HepG2 (cell line): ENCODE measurements at regions not wholly inside any gene's neighbourhood (a gene's known extent, or its start where the extent isn't known, plus 50 kb on each side); places are given as distances from the start of the nearest gene placed in this dataset.

ENCODE experiments used
- ATAC-seq: fragments of 200-7000 bp; cut with Tn5 transposase; 3 replicates; pipeline ENCODE4 v1.9.1; 2020; ENCODE audit warnings: mild to moderate bottlenecking, moderate library complexity
- BruUV-seq: library from RNA; stranded (reverse); fragments of 400-500 nt; replicated peaks from 2 replicates; lab custom pipeline; 2021; lab: Mats Ljungman, UMichigan
- CTCF ChIA-PET: fragments of 300-600 bp; formaldehyde crosslinking; extraction: SDS; loops from one replicate; lab custom pipeline; 2021; ENCODE audit warnings: low total read pairs, inconsistent platforms, low intra/inter-chr PET ratio; lab: Yijun Ruan, JAX
- POLR2A ChIA-PET: fragments of 350-600 bp; sonication (Branson Sonifier 250); formaldehyde crosslinking; loops from one replicate; lab custom pipeline; 2020; ENCODE audit warnings: antibody characterized with exemption, inconsistent platforms; lab: Yijun Ruan, JAX
- DNase-seq: peaks from one replicate; pipeline ENCODE4 v3.0.0-alpha.2; 2015; ENCODE audit warnings: low spot score
- FAIRE-seq: peaks from 3 replicates; lab custom pipeline; 2011; peaks lifted over from hg19 to GRCh38; lab: Jason Lieb, UNC
- H2AFZ ChIP-seq: one replicate; pipeline ENCODE4 v1.6.1; 2011; ENCODE audit warnings: low read length, inconsistent platforms
- H3K27ac ChIP-seq: fragments of 300-600 bp; 3 replicates; pipeline ENCODE4 v1.8.0; 2011; ENCODE audit warnings: mixed run types, mild to moderate bottlenecking, mixed read lengths, low read length, inconsistent platforms; ENCODE audit not compliant: insufficient read depth; ENCODE audit errors: extremely low read length
- H3K27me3 ChIP-seq, 2 experiments: fragments of 200-600 bp in 1 of 2; 2 replicates in 1 of 2; 3 replicates in 1 of 2; pipeline versions ENCODE4 v1.6.0 to v1.8.0; 2011; ENCODE audit warnings: low read length in 2 of 2, mild to moderate bottlenecking in 2 of 2, moderate library complexity in 2 of 2, inconsistent platforms in 1 of 2; ENCODE audit not compliant: insufficient read depth in 2 of 2, control insufficient read depth in 1 of 2
- H3K36me3 ChIP-seq, 2 experiments: fragments of 200-600 bp in 1 of 2; replicated peaks in 1 of 2; 2 replicates in 1 of 2; 3 replicates in 1 of 2; pipeline versions ENCODE4 v1.5.1 to v1.8.0; 2011; ENCODE audit warnings: low read length in 2 of 2, inconsistent platforms in 1 of 2; ENCODE audit not compliant: insufficient read depth in 2 of 2, control insufficient read depth in 1 of 2
- H3K4me1 ChIP-seq: 2 replicates; pipeline ENCODE4 v1.5.1; 2012; ENCODE audit warnings: low read length, inconsistent platforms; ENCODE audit not compliant: insufficient read depth
- H3K4me2 ChIP-seq: 2 replicates; pipeline ENCODE4 v1.6.0; 2011; ENCODE audit warnings: low read depth, low read length, inconsistent platforms
- H3K4me3 ChIP-seq, 3 experiments: fragments of 200-600 bp in 1 of 3; sonication (generic), shearing (Covaris generic) in 1 of 3; replicated peaks in 1 of 3; 2 replicates each; pipeline ENCODE4 v1.5.1; 2011 to 2016; ENCODE audit warnings: low read length in 3 of 3, inconsistent platforms in 2 of 3, low read depth in 2 of 3, mild to moderate bottlenecking in 2 of 3, control low read depth in 1 of 3, mixed read lengths in 1 of 3; ENCODE audit not compliant: insufficient read depth in 1 of 3
- H3K79me2 ChIP-seq: one replicate; pipeline ENCODE4 v1.6.1; 2011; ENCODE audit warnings: low read length, inconsistent platforms; ENCODE audit not compliant: insufficient read depth
- H3K9ac ChIP-seq: 2 replicates; pipeline ENCODE4 v1.6.0; 2011; ENCODE audit warnings: mild to moderate bottlenecking, low read depth, low read length, inconsistent platforms; ENCODE audit not compliant: insufficient read depth
- H3K9me3 ChIP-seq: 2 replicates; pipeline ENCODE4 v1.5.1; 2012; ENCODE audit warnings: mild to moderate bottlenecking, low read length
- H4K20me1 ChIP-seq: 2 replicates; pipeline ENCODE4 v1.6.0; 2011; ENCODE audit warnings: inconsistent platforms, mild to moderate bottlenecking, low read length, moderate library complexity; ENCODE audit not compliant: insufficient read depth
- BHLHE40 ChIP-seq: IDR thresholded peaks from 2 replicates; pipeline ENCODE4 v1.6.1; 2011; ENCODE audit warnings: low read length, improper control_type of control experiment
- JDP2 ChIP-seq: sonication (generic); formaldehyde crosslinking; IDR thresholded peaks from 2 replicates; pipeline ENCODE4 v1.8.1; 2022; ENCODE audit warnings: missing genetic modification reagents, borderline replicate concordance
- KLF12 ChIP-seq: sonication (generic); formaldehyde crosslinking; IDR thresholded peaks from 2 replicates; pipeline ENCODE4 v1.4.0; 2020; ENCODE audit warnings: missing genetic modification reagents, borderline replicate concordance
- MAFK ChIP-seq, 2 experiments: IDR thresholded peaks in 1 of 2; conservative IDR thresholded peaks in 1 of 2; 2 replicates each; pipeline ENCODE4 v1.6.1; 2011; ENCODE audit warnings: improper control_type of control experiment in 2 of 2, low read length in 2 of 2
- POLR2G ChIP-seq: fragments of 200-400 bp; formaldehyde crosslinking; IDR thresholded peaks from 2 replicates; pipeline ENCODE4 v1.6.1; 2018; ENCODE audit warnings: mild to moderate bottlenecking, low read depth, low read length, moderate library complexity
- SALL2 ChIP-seq: sonication (generic); formaldehyde crosslinking; IDR thresholded peaks from 2 replicates; pipeline ENCODE4 v1.8.1; 2023; ENCODE audit warnings: mild to moderate bottlenecking, missing genetic modification reagents, inconsistent platforms
- WGBS: methylation state at CpG from one replicate; pipeline ENCODE4 v1.1.6; 2017; ENCODE audit warnings: low lambda C conversion rate; 5-methylcytosine and 5-hydroxymethylcytosine counted together
- in situ Hi-C: cut with HindIII; loops from 2 replicates; pipeline ENCODE4 v1.10.0; 2017; ENCODE audit warnings: low pct_unique_long_range_greater_than_20kb; ENCODE audit not compliant: extremely low pct_ligation_motif_present
- intact Hi-C: fragments of 100-400 bp; cut with micrococcal nuclease; formaldehyde crosslinking; loops from one replicate; pipeline ENCODE4 v1.10.0; 2022; ENCODE audit not compliant: unreplicated experiment

- H2AFZ ChIP-seq = no peak overlapping the region
- no peaks in the 10 kb centered on the region for H3K4me1 ChIP-seq
- no peaks in the 10 kb centered on the region for H3K36me3 ChIP-seq
- H3K79me2 ChIP-seq = no peaks in the 10 kb centered on the region
- ChIA-PET CTCF (no interaction called here), POLR2A (no interaction called here)
- no peak for ATAC-seq
- no peak overlapping the region for H3K4me2 ChIP-seq
- 0% methylated on average over 4 of the region's 4 CpGs for WGBS
- FAIRE-seq = no peak
- in situ Hi-C loops (no loop called here), intact Hi-C loops (no loop called here)
- H4K20me1 ChIP-seq = no peaks in the 10 kb centered on the region
- H3K4me3 ChIP-seq = no peak overlapping the region
- H3K27ac ChIP-seq = no peak overlapping the region
- H3K27me3 ChIP-seq = no peaks in the 10 kb centered on the region
- TF ChIP-seq JDP2 (CRISPR knock-in tag) = no peak
- TF ChIP-seq MAFK (conservative IDR thresholded peaks at IDR 0.05 in 1 of 2, IDR thresholded peaks at IDR 0.05 in 1 of 2; ENCODE audit: low read length in 2 of 2) = 0 out of 4 replicates have a peak, but pooled peaks of 1 of the 2 experiments have one; percentile 7
- BruUV-seq = no TSS peak
- no peak overlapping the region for H3K9ac ChIP-seq
- DNase-seq = no peak
- peaks cover 7% of the 10 kb centered on the region; the same call in 1 of the 2 replicates for H3K9me3 ChIP-seq
Observed at GRCh38 chr13:38543561-38543960, 143.3 kb upstream of the FREM2 start.

- no peak for DNase-seq
- TF ChIP-seq POLR2G (no peak), SALL2 (CRISPR knock-in tag) (no peak), BHLHE40 (no peak), KLF12 (CRISPR knock-in tag) (no peak)
Observed at GRCh38 chr13:38563739-38564138, 123.1 kb upstream of the FREM2 start.

More at GRCh38 chr13:38563739-38564138, 123.1 kb upstream of the FREM2 start:
- no peaks in the 10 kb centered on the region for H3K36me3 ChIP-seq
- H3K9ac ChIP-seq = no peak overlapping the region
- no TSS peak for BruUV-seq
- no peak overlapping the region for H3K4me3 ChIP-seq
- no peaks in the 10 kb centered on the region for H3K27me3 ChIP-seq
- POLR2A ChIA-PET = no interaction called here
- CTCF ChIA-PET = no interaction called here
- FAIRE-seq (no peak), ATAC-seq (no peak)
- no peak overlapping the region for H3K4me2 ChIP-seq
- no peak overlapping the region for H3K27ac ChIP-seq
- no peaks in the 10 kb centered on the region for H4K20me1 ChIP-seq
- no peaks in the 10 kb centered on the region for H3K79me2 ChIP-seq
- no peaks in the 10 kb centered on the region; the same call in 1 of the 2 replicates for H3K9me3 ChIP-seq
- WGBS = 0% methylated on average over 2 of the region's 2 CpGs
- in situ Hi-C loops (no loop called here), intact Hi-C loops (no loop called here)
- H3K4me1 ChIP-seq = no peaks in the 10 kb centered on the region
- H2AFZ ChIP-seq = no peak overlapping the region
